Epithelial cell of esophagus (primary cell): ENCODE measurements at regions not wholly inside any gene's neighbourhood (a gene's known extent, or its start where the extent isn't known, plus 50 kb on each side); places are given as distances from the start of the nearest gene placed in this dataset.

Source experiments
- DNase-seq: peaks from one replicate; pipeline ENCODE4 v3.0.0; 2010; ENCODE audit warnings: low read depth
- H3K4me3 ChIP-seq: 2 replicates; pipeline ENCODE4 v1.5.1; 2011; ENCODE audit warnings: mild to moderate bottlenecking, low read length, control low read depth
- TF ChIP-seq, protein P1 (sequence below): IDR thresholded peaks from 2 replicates; pipeline ENCODE4 v1.5.1; 2011; ENCODE audit warnings: low read depth, mild to moderate bottlenecking, low read length, control low read depth, inconsistent platforms; ENCODE audit not compliant: insufficient read depth; ENCODE audit errors: missing control alignments

DNA sequence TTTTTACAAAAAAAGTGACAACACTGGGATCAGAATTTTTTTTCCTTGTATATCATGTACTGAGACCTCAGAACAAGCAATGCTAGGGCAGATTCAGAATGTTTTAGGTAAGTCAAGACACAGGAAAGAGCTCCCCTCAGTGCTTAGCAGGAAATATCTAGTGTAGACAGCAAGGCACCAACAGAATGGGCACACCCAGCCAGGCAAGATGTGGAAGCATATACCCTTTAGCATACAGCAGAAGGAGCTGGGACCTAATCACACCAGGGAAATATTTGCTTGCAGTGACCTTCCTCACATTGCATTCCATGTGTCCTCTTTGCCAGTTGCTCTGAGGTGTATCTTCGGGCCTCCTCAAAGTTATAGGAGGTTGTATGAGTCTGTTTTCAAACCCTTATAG, 497.6 kb upstream of the LRRN3 start:
- no peak for DNase-seq
- TF ChIP-seq, protein P1, sequence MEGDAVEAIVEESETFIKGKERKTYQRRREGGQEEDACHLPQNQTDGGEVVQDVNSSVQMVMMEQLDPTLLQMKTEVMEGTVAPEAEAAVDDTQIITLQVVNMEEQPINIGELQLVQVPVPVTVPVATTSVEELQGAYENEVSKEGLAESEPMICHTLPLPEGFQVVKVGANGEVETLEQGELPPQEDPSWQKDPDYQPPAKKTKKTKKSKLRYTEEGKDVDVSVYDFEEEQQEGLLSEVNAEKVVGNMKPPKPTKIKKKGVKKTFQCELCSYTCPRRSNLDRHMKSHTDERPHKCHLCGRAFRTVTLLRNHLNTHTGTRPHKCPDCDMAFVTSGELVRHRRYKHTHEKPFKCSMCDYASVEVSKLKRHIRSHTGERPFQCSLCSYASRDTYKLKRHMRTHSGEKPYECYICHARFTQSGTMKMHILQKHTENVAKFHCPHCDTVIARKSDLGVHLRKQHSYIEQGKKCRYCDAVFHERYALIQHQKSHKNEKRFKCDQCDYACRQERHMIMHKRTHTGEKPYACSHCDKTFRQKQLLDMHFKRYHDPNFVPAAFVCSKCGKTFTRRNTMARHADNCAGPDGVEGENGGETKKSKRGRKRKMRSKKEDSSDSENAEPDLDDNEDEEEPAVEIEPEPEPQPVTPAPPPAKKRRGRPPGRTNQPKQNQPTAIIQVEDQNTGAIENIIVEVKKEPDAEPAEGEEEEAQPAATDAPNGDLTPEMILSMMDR, result no peak
- H3K4me3 ChIP-seq, result no peak overlapping the region

DNA sequence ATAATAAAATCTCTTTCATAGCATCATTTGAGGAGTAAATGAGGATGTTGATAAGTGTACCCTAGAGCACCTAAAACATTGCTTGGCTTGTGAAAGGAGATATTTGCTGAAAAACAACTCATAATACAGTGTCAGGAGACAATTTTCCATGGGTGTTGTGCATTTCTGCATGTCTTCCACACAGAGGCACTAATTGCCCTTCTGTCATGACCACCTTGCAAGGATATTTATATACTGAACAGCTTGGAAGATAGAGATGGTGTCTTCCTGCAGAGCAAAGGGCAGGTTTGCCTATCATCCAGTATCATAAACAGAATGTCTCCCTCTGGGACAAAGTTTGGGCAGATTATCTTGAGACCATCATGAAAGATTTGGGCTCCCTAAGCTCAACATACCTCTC, 495.2 kb upstream of the LRRN3 start:
- TF ChIP-seq, protein P1, result no peak

DNA sequence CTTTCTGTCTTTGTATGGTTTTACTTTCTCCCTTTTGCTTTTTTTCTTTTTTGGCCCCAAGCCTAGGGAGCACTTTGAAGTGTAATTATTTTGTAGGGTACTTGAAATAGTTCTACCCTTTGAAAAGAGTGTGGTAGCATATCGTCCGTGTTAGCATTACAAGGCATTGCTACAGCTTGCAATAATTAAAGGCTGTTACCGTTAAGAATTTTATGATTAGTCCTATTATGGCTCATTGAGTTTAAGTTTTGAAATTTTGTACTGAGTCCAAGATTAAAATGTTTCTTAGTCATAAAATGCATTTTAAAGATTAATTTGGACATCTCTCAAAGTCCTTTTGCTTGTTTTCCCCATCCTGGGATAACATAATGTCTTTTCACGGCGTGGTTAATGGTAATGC, 490.0 kb upstream of the LRRN3 start:
- no peak overlapping the region for H3K4me3 ChIP-seq
- TF ChIP-seq, protein P1, result no peak
- DNase-seq, result no peak

More for the DNA sequence above, 495.2 kb upstream of the LRRN3 start:
- no peak overlapping the region for H3K4me3 ChIP-seq
- DNase-seq, result no peak

DNA sequence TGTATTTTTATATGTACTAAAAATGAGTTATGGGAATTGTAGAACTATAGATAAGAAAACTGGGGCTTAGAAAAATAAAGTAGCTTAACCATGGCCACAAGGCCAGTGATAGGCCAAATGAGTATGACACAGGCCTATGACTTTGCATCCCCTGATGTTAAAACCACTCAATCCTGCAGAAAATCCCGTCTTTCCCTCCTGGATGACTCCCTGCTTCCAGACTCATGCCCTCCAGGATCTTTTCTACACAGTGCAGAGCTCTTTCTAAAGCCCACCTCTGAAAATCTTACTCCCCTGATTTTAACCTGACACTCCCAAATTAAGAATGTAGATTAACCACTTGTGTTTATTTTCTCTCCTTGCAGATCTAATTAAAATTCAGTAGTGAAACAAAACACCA, 489.2 kb upstream of the LRRN3 start:
- H3K4me3 ChIP-seq, result no peak overlapping the region
- DNase-seq, result no peak
- TF ChIP-seq, protein P1, result no peak

DNA sequence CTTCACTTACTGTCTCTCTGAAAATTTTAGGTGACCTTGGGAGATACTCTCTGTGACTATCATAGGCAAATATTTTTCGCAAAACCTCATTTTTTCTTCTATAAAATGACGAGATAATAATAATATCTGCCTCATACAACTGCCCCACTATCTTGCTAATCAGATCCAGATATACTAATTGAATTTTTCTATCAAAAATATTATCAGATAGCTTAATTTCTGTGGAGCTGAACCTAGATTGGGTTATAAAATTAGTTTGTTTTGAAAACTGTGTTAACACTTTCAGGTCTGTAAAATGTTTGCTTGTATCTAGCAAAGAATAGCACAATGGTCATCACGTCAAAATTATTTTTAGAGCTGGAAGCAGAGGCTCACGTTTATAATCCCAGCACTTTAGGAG, 486.7 kb upstream of the LRRN3 start:
- TF ChIP-seq, protein P1, result no peak
- no peak for DNase-seq
- no peak overlapping the region for H3K4me3 ChIP-seq

DNA sequence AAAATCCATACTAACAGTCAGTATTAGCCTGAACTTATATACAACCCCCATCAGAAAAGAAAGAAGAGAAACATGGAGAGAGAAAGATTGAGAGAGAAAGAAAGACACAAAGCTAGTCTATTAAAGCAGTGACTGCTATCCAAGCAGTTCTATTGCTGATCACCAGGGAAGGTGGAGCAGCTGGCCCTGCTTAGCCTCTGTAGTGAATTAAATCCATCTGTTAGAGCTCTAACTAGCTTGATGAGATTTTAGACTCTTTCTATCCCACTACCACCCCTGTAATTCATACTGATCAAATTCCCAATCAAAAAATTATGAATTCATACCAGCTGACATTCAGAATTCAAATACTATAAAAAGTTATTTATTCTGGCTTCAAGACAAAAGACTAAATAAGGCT, 486.0 kb upstream of the LRRN3 start:
- no peak overlapping the region for H3K4me3 ChIP-seq
- TF ChIP-seq, protein P1, result no peak
- no peak for DNase-seq

DNA sequence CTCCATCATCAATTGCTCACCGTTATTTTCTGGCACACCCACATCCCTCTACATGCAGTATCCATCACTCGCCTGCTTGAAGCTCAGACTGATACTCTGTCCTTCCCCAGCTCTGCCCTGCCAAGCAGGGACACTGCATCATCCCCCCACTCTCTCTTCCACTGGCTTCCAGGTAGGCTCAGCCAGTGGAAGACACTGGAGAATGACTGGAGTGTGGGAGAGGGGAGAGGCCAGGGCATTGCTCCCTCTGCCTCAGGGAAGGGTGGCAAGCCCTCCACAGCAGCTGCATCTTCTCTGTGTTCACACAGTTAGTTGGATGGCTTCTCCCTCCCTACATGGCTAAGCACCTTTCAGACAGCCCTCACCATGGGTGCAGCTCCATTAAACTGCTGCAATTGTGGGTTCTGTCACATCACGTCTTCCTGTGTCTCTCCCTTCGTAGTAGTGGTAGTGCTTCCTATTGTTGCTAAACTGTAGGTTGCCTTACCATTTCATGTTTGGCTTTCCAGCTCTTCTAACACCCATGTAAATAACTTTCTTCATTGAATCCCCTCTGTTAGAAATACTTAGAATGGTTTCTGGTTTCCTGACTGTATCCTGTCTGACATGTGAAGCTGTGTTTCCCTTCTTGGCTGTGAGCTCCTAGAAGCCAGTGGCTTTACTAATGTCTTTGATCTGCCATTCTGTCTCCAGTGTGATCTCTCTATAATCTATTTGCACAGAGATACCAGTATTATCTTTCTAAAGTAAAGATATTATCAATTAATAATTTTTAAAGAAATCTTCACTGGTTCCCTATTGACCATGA, 483.7 kb upstream of the LRRN3 start:
- H3K4me3 ChIP-seq, result no peak overlapping the region
- TF ChIP-seq, protein P1, result no peak
- no peak for DNase-seq
